Stimulated activated CD4-positive, alpha-beta T cell treated with anti-CD3 and anti-CD28 coated beads, Interleukin-4, amount 100 ng/mL, for 24 hours (primary cell): ENCODE measurements at regions not wholly inside any gene's neighbourhood (a gene's known extent, or its start where the extent isn't known, plus 50 kb on each side); places are given as distances from the start of the nearest gene placed in this dataset.

Experiments used
- DNase-seq: peaks from one replicate; pipeline ENCODE4 v3.0.0-alpha.2; 2020

- no peak for DNase-seq
Measured at GRCh38 chr5:152900332-152900731, 495.3 kb upstream of the NMUR2 start.

- no peak for DNase-seq
Measured at GRCh38 chr5:152901754-152902153, 496.7 kb upstream of the NMUR2 start.

- no peak for DNase-seq
Measured at GRCh38 chr5:152905286-152905685, 500.2 kb upstream of the NMUR2 start.

GRCh38 chr5:152907488-152908245, 502.6 kb upstream of the NMUR2 start:
- DNase-seq = no peak

- DNase-seq = no peak
Measured at GRCh38 chr5:152912924-152913323, 507.8 kb upstream of the NMUR2 start.

- no peak for DNase-seq
Measured at GRCh38 chr5:152932621-152933020, 527.5 kb upstream of the NMUR2 start.

- no peak for DNase-seq
Measured at GRCh38 chr5:152933056-152933455, 528.0 kb upstream of the NMUR2 start.

- no peak for DNase-seq
Measured at GRCh38 chr5:152938630-152939029, 533.6 kb upstream of the NMUR2 start.

GRCh38 chr5:152942633-152943336, 537.7 kb upstream of the NMUR2 start:
- no peak for DNase-seq

- DNase-seq = no peak
Measured at GRCh38 chr5:152953788-152954483, 536.5 kb upstream of the GRIA1 start.

GRCh38 chr5:152956943-152957613, 533.4 kb upstream of the GRIA1 start:
- DNase-seq = no peak

- DNase-seq = no peak
Measured at GRCh38 chr5:152978141-152978835, 512.2 kb upstream of the GRIA1 start.

- DNase-seq = no peak
Measured at GRCh38 chr5:152987131-152987530, 503.3 kb upstream of the GRIA1 start.

GRCh38 chr5:152990217-152990616, 500.3 kb upstream of the GRIA1 start:
- DNase-seq = no peak

GRCh38 chr5:152990649-152991048, 499.8 kb upstream of the GRIA1 start:
- no peak for DNase-seq

- DNase-seq = no peak
Measured at GRCh38 chr5:152994033-152994680, 496.3 kb upstream of the GRIA1 start.

GRCh38 chr5:152995214-152995725, 495.2 kb upstream of the GRIA1 start:
- DNase-seq = no peak

- no peak for DNase-seq
Measured at GRCh38 chr5:153005711-153006110, 484.8 kb upstream of the GRIA1 start.

GRCh38 chr5:153006681-153007080, 483.8 kb upstream of the GRIA1 start:
- DNase-seq = no peak

- DNase-seq = no peak
Measured at GRCh38 chr5:153014194-153014593, 476.3 kb upstream of the GRIA1 start.

- DNase-seq = no peak
Measured at GRCh38 chr5:153018121-153018520, 472.3 kb upstream of the GRIA1 start.
